HCT116 (cell line): ENCODE measurements at regions not wholly inside any gene's neighbourhood (a gene's known extent, or its start where the extent isn't known, plus 50 kb on each side); places are given as distances from the start of the nearest gene placed in this dataset.

Experiments
- ATAC-seq: fragments of 200-7000 bp; cut with Tn5 transposase; 2 replicates; pipeline ENCODE4 v1.9.1; 2020; ENCODE audit warnings: mild to moderate bottlenecking, moderate library complexity
- BruUV-seq: library from RNA; stranded (reverse); fragments of 400-500 nt; replicated peaks from 2 replicates; lab custom pipeline; 2021; lab: Mats Ljungman, UMichigan
- CTCF ChIA-PET: fragments of 300-600 bp; sonication (Branson Sonifier 250); formaldehyde crosslinking; loops from one replicate; lab custom pipeline; 2021; ENCODE audit warnings: antibody characterized with exemption; lab: Charles Lee
- POLR2A ChIA-PET: fragments of 300-600, 350-600 bp; sonication (Branson Sonifier 250); formaldehyde crosslinking; loops from one replicate; lab custom pipeline; 2021; ENCODE audit warnings: antibody characterized with exemption; lab: Charles Lee
- RAD21 ChIA-PET, 2 experiments: fragments of 300-600 bp; sonication (Branson Sonifier 250); formaldehyde crosslinking; loops; one replicate each; lab custom pipeline; 2023; ENCODE audit warnings: low total read pairs in 2 of 2; ENCODE audit not compliant: uncharacterized antibody in 2 of 2, unreplicated experiment in 2 of 2, low non-redundant PET in 1 of 2; lab: Charles Lee
- DNase-seq: peaks from one replicate; pipeline ENCODE4 v3.0.0-alpha.2; 2010; ENCODE audit warnings: low read depth, low spot score
- H2AFZ ChIP-seq: fragments of 200-600 bp; shearing (Covaris generic), sonication (generic); 2 replicates; pipeline ENCODE4 v1.6.1; 2017; ENCODE audit warnings: low read depth, mixed run types, mixed read lengths, antibody characterized with exemption, low read length; ENCODE audit not compliant: poor library complexity, severe bottlenecking
- H3K27ac ChIP-seq: 2 replicates; pipeline ENCODE4 v1.5.1; 2012; ENCODE audit warnings: low read depth, low read length
- H3K27me3 ChIP-seq: fragments of 200-600 bp; sonication (generic); 2 replicates; pipeline ENCODE4 v1.6.1; 2016; ENCODE audit warnings: mixed run types, low read length, mixed read lengths; ENCODE audit not compliant: insufficient read depth
- H3K36me3 ChIP-seq, 2 experiments: fragments of 200-500 bp in 1 of 2; fragments of 200-600 bp in 1 of 2; sonication (Bioruptor generic) in 1 of 2; sonication (generic) in 1 of 2; 2 replicates each; pipeline versions ENCODE4 v1.5.1 to v1.6.1; 2014 to 2016; ENCODE audit warnings: low read length in 2 of 2, inconsistent platforms in 1 of 2, mixed read lengths in 1 of 2, mixed run types in 1 of 2; ENCODE audit not compliant: insufficient read depth in 2 of 2, control insufficient read depth in 1 of 2
- H3K4me1 ChIP-seq, 2 experiments: fragments of 200-600 bp in 1 of 2; sonication (generic) in 1 of 2; 2 replicates each; pipeline versions ENCODE4 v1.5.1 to v1.6.1; 2012 to 2017; ENCODE audit warnings: low read length in 2 of 2, inconsistent platforms in 1 of 2, mild to moderate bottlenecking in 1 of 2, mixed read lengths in 1 of 2, mixed run types in 1 of 2, moderate library complexity in 1 of 2; ENCODE audit not compliant: insufficient read depth in 2 of 2, control insufficient read depth in 1 of 2
- H3K4me2 ChIP-seq: fragments of 200-600 bp; sonication (generic); 2 replicates; pipeline ENCODE4 v1.6.1; 2017; ENCODE audit warnings: mixed run types, low read length, mixed read lengths
- H3K4me3 ChIP-seq, 2 experiments: fragments of 200-600 bp in 1 of 2; sonication (generic) in 1 of 2; replicated peaks in 1 of 2; 2 replicates each; pipeline ENCODE4 v1.5.1; 2011 to 2016; ENCODE audit warnings: low read length in 2 of 2, control low read depth in 1 of 2, low read depth in 1 of 2, mild to moderate bottlenecking in 1 of 2, mixed read lengths in 1 of 2, mixed run types in 1 of 2
- H3K79me2 ChIP-seq: fragments of 200-600 bp; sonication (generic); 2 replicates; pipeline ENCODE4 v1.6.1; 2017; ENCODE audit warnings: mild to moderate bottlenecking, mixed run types, low read length, moderate library complexity, mixed read lengths; ENCODE audit not compliant: insufficient read depth
- H3K9ac ChIP-seq: fragments of 200-600 bp; sonication (generic); 2 replicates; pipeline ENCODE4 v1.6.1; 2016; ENCODE audit warnings: low read length, mixed read lengths
- H3K9me2 ChIP-seq: fragments of 200-600 bp; sonication (generic), shearing (Covaris generic); 2 replicates; pipeline ENCODE4 v1.6.1; 2017; ENCODE audit warnings: mixed run types, mild to moderate bottlenecking, moderate library complexity; ENCODE audit not compliant: insufficient read depth
- H3K9me3 ChIP-seq, 2 experiments: fragments of 200-500 bp in 1 of 2; fragments of 200-600 bp in 1 of 2; sonication (Bioruptor generic) in 1 of 2; sonication (generic) in 1 of 2; 2 replicates each; pipeline ENCODE4 v1.6.1; 2014 to 2017; ENCODE audit warnings: low read length in 2 of 2, mixed read lengths in 2 of 2, inconsistent platforms in 1 of 2, low read depth in 1 of 2, mild to moderate bottlenecking in 1 of 2, mixed run types in 1 of 2, moderate library complexity in 1 of 2; ENCODE audit not compliant: control insufficient read depth in 1 of 2, insufficient read depth in 1 of 2
- H4K20me1 ChIP-seq: fragments of 200-600 bp; sonication (generic), shearing (Covaris generic); 2 replicates; pipeline ENCODE4 v1.6.1; 2017; ENCODE audit warnings: mixed run types, mild to moderate bottlenecking, moderate library complexity; ENCODE audit not compliant: insufficient read depth
- CBX3 ChIP-seq: IDR thresholded peaks from 2 replicates; pipeline ENCODE4 v1.6.1; 2012; ENCODE audit warnings: low read depth
- CEBPB ChIP-seq: IDR thresholded peaks from 2 replicates; pipeline ENCODE4 v1.6.1; 2012; ENCODE audit warnings: low read depth
- EGR1 ChIP-seq: IDR thresholded peaks from 2 replicates; pipeline ENCODE4 v1.6.1; 2012; ENCODE audit warnings: low read depth
- ELF1 ChIP-seq: IDR thresholded peaks from 2 replicates; pipeline ENCODE4 v1.6.1; 2012; ENCODE audit warnings: low read depth, borderline replicate concordance
- EZH2 ChIP-seq: fragments of 200-600 bp; sonication (generic); IDR thresholded peaks from 2 replicates; pipeline ENCODE4 v1.6.1; 2017; ENCODE audit warnings: antibody characterized with exemption, mixed run types
- EZH2phosphoT487 ChIP-seq: fragments of 200-600 bp; IDR thresholded peaks from 2 replicates; pipeline ENCODE4 v1.6.1; 2018; ENCODE audit warnings: antibody characterized with exemption, borderline replicate concordance
- FOSL1 ChIP-seq: IDR thresholded peaks from 2 replicates; pipeline ENCODE4 v1.6.1; 2012; ENCODE audit warnings: low read depth
- JUND ChIP-seq: IDR thresholded peaks from 2 replicates; pipeline ENCODE4 v1.6.1; 2012
- POLR2AphosphoS5 ChIP-seq: IDR thresholded peaks from 2 replicates; pipeline ENCODE4 v1.6.1; 2011; ENCODE audit warnings: mild to moderate bottlenecking, low read depth, low read length, moderate library complexity
- RAD21 ChIP-seq: IDR thresholded peaks from 2 replicates; pipeline ENCODE4 v1.6.1; 2012; ENCODE audit warnings: low read depth, mild to moderate bottlenecking
- SP1 ChIP-seq: IDR thresholded peaks from 2 replicates; pipeline ENCODE4 v1.6.1; 2012; ENCODE audit warnings: low read depth
- TCF7L2 ChIP-seq: IDR thresholded peaks from 2 replicates; pipeline ENCODE4 v1.7.0; 2011; ENCODE audit warnings: borderline replicate concordance, inconsistent platforms; ENCODE audit not compliant: insufficient read depth, insufficient read length; ENCODE audit errors: extremely low read depth
- YY1 ChIP-seq: IDR thresholded peaks from 2 replicates; pipeline ENCODE4 v1.6.1; 2011; ENCODE audit warnings: low read length, low read depth, moderate library complexity, mild to moderate bottlenecking; ENCODE audit not compliant: insufficient replicate concordance; ENCODE audit errors: extremely low read depth
- ZFX ChIP-seq: fragments of 450-650 bp; IDR thresholded peaks from 2 replicates; pipeline ENCODE4 v1.6.1; 2017
- intact Hi-C: fragments of 100-400 bp; cut with micrococcal nuclease; formaldehyde crosslinking; loops from 2 replicates; pipeline ENCODE4 v1.10.0; 2022
- TF ChIP-seq, protein P1 (sequence below): IDR thresholded peaks from 2 replicates; pipeline ENCODE4 v1.6.1; 2012
- TF ChIP-seq, protein P2 (sequence below), 3 experiments: fragments of 200-600 bp in 1 of 3; sonication (generic) in 1 of 3; IDR thresholded peaks in 2 of 3; conservative IDR thresholded peaks in 1 of 3; 2 replicates each; pipeline ENCODE4 v1.5.1; 2012 to 2017; ENCODE audit warnings: low read depth in 2 of 3, low read length in 2 of 3, antibody characterized with exemption in 1 of 3, borderline replicate concordance in 1 of 3, control low read depth in 1 of 3, mild to moderate bottlenecking in 1 of 3, mixed read lengths in 1 of 3, mixed run types in 1 of 3, moderate library complexity in 1 of 3; ENCODE audit not compliant: insufficient read depth in 1 of 3
- TF ChIP-seq, protein P3 (sequence below): IDR thresholded peaks from 2 replicates; pipeline ENCODE4 v1.6.1; 2012
- TF ChIP-seq, protein P4 (sequence below): IDR thresholded peaks from 2 replicates; pipeline ENCODE4 v1.6.1; 2011; ENCODE audit warnings: mild to moderate bottlenecking, low read length, moderate library complexity; ENCODE audit not compliant: insufficient replicate concordance; ENCODE audit errors: extremely low read depth

DNA sequence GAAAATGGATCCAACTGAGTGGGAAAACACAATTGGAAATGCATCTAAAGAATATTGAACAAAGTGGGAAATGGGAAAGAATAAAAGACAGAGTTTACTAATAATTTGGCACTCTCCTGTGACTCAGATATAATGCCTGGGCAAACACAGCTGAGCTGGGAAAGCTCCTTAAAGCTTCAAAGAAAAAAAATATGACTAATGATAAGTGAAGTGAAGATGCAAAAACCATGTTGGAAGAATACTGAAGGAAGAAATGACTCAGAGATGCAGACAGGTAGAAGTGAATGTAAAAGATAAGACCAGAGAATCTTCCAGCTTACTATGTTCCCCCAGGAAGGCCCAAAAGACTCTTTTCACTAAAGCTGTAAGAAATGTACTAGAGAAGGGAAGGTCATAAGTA is 62.4 kb upstream of the FOXG1 start:
- CTCF ChIA-PET, result no interaction called here
- POLR2A ChIA-PET, result no interaction called here
- Histone ChIP-seq H3K4me3 (no peak overlapping the region), H4K20me1 (no peaks in the 10 kb centered on the region), H3K36me3 (no peaks in the 10 kb centered on the region), H3K9ac (no peak overlapping the region), H3K9me3 (peaks cover 0 to 9% of the 10 kb centered on the region in 2 experiments; a peak in 2 of 4 replicates), H3K4me2 (no peak overlapping the region), H3K27ac (no peak overlapping the region), H2AFZ (no peak overlapping the region), H3K79me2 (no peaks in the 10 kb centered on the region), H3K9me2 (no peaks in the 10 kb centered on the region), H3K4me1 (no peaks in the 10 kb centered on the region), H3K27me3 (no peaks in the 10 kb centered on the region)
- DNase-seq, result no peak
- TF ChIP-seq CEBPB, result no peak
- TF ChIP-seq, protein P1, sequence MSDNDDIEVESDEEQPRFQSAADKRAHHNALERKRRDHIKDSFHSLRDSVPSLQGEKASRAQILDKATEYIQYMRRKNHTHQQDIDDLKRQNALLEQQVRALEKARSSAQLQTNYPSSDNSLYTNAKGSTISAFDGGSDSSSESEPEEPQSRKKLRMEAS, result no peak
- TF ChIP-seq ZFX, result no peak
- TF ChIP-seq FOSL1, result no peak
- TF ChIP-seq ELF1, result no peak
- TF ChIP-seq EZH2, result no peak
- TF ChIP-seq SP1, result no peak
- TF ChIP-seq YY1, result no peak
- TF ChIP-seq, protein P2, sequence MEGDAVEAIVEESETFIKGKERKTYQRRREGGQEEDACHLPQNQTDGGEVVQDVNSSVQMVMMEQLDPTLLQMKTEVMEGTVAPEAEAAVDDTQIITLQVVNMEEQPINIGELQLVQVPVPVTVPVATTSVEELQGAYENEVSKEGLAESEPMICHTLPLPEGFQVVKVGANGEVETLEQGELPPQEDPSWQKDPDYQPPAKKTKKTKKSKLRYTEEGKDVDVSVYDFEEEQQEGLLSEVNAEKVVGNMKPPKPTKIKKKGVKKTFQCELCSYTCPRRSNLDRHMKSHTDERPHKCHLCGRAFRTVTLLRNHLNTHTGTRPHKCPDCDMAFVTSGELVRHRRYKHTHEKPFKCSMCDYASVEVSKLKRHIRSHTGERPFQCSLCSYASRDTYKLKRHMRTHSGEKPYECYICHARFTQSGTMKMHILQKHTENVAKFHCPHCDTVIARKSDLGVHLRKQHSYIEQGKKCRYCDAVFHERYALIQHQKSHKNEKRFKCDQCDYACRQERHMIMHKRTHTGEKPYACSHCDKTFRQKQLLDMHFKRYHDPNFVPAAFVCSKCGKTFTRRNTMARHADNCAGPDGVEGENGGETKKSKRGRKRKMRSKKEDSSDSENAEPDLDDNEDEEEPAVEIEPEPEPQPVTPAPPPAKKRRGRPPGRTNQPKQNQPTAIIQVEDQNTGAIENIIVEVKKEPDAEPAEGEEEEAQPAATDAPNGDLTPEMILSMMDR (IDR thresholded peaks at IDR 0.05 in 2 of 3, conservative IDR thresholded peaks at IDR 0.05 in 1 of 3; ENCODE audit: borderline replicate concordance in 1 of 3, insufficient read depth in 1 of 3, low read depth in 2 of 3, low read length in 2 of 3), result no peak
- TF ChIP-seq, protein P3, sequence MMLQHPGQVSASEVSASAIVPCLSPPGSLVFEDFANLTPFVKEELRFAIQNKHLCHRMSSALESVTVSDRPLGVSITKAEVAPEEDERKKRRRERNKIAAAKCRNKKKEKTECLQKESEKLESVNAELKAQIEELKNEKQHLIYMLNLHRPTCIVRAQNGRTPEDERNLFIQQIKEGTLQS, result no peak
- TF ChIP-seq EZH2phosphoT487, result no peak
- no peak for TF ChIP-seq POLR2AphosphoS5
- TF ChIP-seq JUND, result no peak
- no peak for TF ChIP-seq EGR1
- no peak for TF ChIP-seq RAD21
- no peak for TF ChIP-seq TCF7L2
- TF ChIP-seq, protein P4, sequence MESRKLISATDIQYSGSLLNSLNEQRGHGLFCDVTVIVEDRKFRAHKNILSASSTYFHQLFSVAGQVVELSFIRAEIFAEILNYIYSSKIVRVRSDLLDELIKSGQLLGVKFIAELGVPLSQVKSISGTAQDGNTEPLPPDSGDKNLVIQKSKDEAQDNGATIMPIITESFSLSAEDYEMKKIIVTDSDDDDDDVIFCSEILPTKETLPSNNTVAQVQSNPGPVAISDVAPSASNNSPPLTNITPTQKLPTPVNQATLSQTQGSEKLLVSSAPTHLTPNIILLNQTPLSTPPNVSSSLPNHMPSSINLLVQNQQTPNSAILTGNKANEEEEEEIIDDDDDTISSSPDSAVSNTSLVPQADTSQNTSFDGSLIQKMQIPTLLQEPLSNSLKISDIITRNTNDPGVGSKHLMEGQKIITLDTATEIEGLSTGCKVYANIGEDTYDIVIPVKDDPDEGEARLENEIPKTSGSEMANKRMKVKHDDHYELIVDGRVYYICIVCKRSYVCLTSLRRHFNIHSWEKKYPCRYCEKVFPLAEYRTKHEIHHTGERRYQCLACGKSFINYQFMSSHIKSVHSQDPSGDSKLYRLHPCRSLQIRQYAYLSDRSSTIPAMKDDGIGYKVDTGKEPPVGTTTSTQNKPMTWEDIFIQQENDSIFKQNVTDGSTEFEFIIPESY, result no peak
- TF ChIP-seq CBX3, result no peak
- no peak for ATAC-seq
- no TSS peak for BruUV-seq
- intact Hi-C loops, result no loop called here
- RAD21 ChIA-PET, result no interaction called here
